IMR-90 (cell line): ENCODE measurements at regions not wholly inside any gene's neighbourhood (a gene's known extent, or its start where the extent isn't known, plus 50 kb on each side); places are given as distances from the start of the nearest gene placed in this dataset.

Source experiments
- ATAC-seq: fragments of 200-7000 bp; cut with Tn5 transposase; 2 replicates; pipeline ENCODE4 v1.9.1; 2020; ENCODE audit warnings: low read depth, mild to moderate bottlenecking, moderate library complexity
- BruUV-seq: library from RNA; stranded (reverse); fragments of 400-500 nt; replicated peaks from 2 replicates; lab custom pipeline; 2021; lab: Mats Ljungman, UMichigan
- CTCF ChIA-PET: fragments of 300-600 bp; formaldehyde crosslinking; extraction: SDS; loops from one replicate; lab custom pipeline; 2021; ENCODE audit warnings: antibody characterized with exemption; lab: Yijun Ruan, JAX
- POLR2A ChIA-PET: fragments of 300-600 bp; sonication (Branson Sonifier 250); formaldehyde crosslinking; loops from one replicate; lab custom pipeline; 2022; ENCODE audit warnings: antibody characterized with exemption; ENCODE audit not compliant: unreplicated experiment; lab: Charles Lee
- DNase-seq: peaks from one replicate; pipeline ENCODE4 v3.0.0; 2013
- H2AFZ ChIP-seq: replicated peaks from 2 replicates; pipeline ENCODE3; 2013; ENCODE audit warnings: low read length, mild to moderate bottlenecking; ENCODE audit not compliant: poor library complexity
- H2AK5ac ChIP-seq: 2 replicates; pipeline ENCODE4 v1.6.1; 2013; ENCODE audit warnings: low read depth, low read length, inconsistent platforms
- H2AK9ac ChIP-seq: replicated peaks from 2 replicates; pipeline ENCODE3; 2013; ENCODE audit warnings: mild to moderate bottlenecking, low read depth, low read length, moderate library complexity; ENCODE audit not compliant: poor library complexity
- H2BK120ac ChIP-seq: 2 replicates; pipeline ENCODE4 v1.6.1; 2013; ENCODE audit warnings: low read depth, low read length, inconsistent platforms
- H2BK15ac ChIP-seq: 3 replicates; pipeline ENCODE4 v1.6.1; 2013; ENCODE audit warnings: low read depth, low read length, inconsistent platforms
- H2BK20ac ChIP-seq: 2 replicates; pipeline ENCODE4 v1.6.1; 2013; ENCODE audit warnings: low read depth, mild to moderate bottlenecking, inconsistent platforms, low read length, moderate library complexity
- H2BK5ac ChIP-seq: 2 replicates; pipeline ENCODE4 v1.6.1; 2013; ENCODE audit warnings: mild to moderate bottlenecking, low read depth, low read length, inconsistent platforms; ENCODE audit not compliant: poor library complexity, severe bottlenecking
- H3K14ac ChIP-seq: replicated peaks from 2 replicates; pipeline ENCODE4 v1.6.1; 2013; ENCODE audit warnings: low read depth, low read length, inconsistent platforms
- H3K18ac ChIP-seq: 2 replicates; pipeline ENCODE4 v1.6.1; 2013; ENCODE audit warnings: low read depth, low read length, control low read depth
- H3K23ac ChIP-seq: 2 replicates; pipeline ENCODE4 v1.6.1; 2013; ENCODE audit warnings: low read depth, low read length, inconsistent platforms
- H3K27ac ChIP-seq: 2 replicates; pipeline ENCODE4 v1.5.1; 2013; ENCODE audit warnings: mild to moderate bottlenecking, control low read depth, low read length; ENCODE audit not compliant: insufficient read depth
- H3K27me3 ChIP-seq: 2 replicates; pipeline ENCODE4 v1.6.1; 2013; ENCODE audit warnings: low read length; ENCODE audit not compliant: control insufficient read depth, insufficient read depth
- H3K36me3 ChIP-seq: 2 replicates; pipeline ENCODE4 v1.6.1; 2013; ENCODE audit warnings: low read length, mixed read lengths; ENCODE audit not compliant: control insufficient read depth, insufficient read depth
- H3K4ac ChIP-seq: 2 replicates; pipeline ENCODE4 v1.6.1; 2013; ENCODE audit warnings: low read depth, low read length, inconsistent platforms
- H3K4me1 ChIP-seq: 2 replicates; pipeline ENCODE4 v1.6.1; 2013; ENCODE audit warnings: low read length, mixed read lengths; ENCODE audit not compliant: control insufficient read depth, insufficient read depth
- H3K4me2 ChIP-seq: 2 replicates; pipeline ENCODE4 v1.6.1; 2013; ENCODE audit warnings: low read depth, mild to moderate bottlenecking, control low read depth, low read length, moderate library complexity
- H3K4me3 ChIP-seq: 2 replicates; pipeline ENCODE4 v1.5.1; 2013; ENCODE audit warnings: low read depth, mild to moderate bottlenecking, control low read depth, low read length, moderate library complexity; ENCODE audit not compliant: insufficient read depth
- H3K56ac ChIP-seq: 2 replicates; pipeline ENCODE4 v1.6.1; 2013; ENCODE audit warnings: low read length, inconsistent platforms; ENCODE audit not compliant: insufficient read depth; ENCODE audit errors: extremely low read depth
- H3K79me1 ChIP-seq, 2 experiments: 2 replicates each; pipeline ENCODE4 v1.6.1; 2013; ENCODE audit warnings: low read length in 2 of 2, inconsistent platforms in 1 of 2, low read depth in 1 of 2
- H3K9ac ChIP-seq: 2 replicates; pipeline ENCODE4 v1.6.1; 2013; ENCODE audit warnings: low read depth, low read length, control low read depth
- H3K9me1 ChIP-seq: 2 replicates; pipeline ENCODE4 v1.6.1; 2013; ENCODE audit warnings: low read length, inconsistent platforms; ENCODE audit not compliant: insufficient read depth
- H3K9me3 ChIP-seq: 2 replicates; pipeline ENCODE4 v1.6.1; 2013; ENCODE audit warnings: low read length; ENCODE audit not compliant: control insufficient read depth, insufficient read depth
- H4K20me1 ChIP-seq: 2 replicates; pipeline ENCODE4 v1.6.1; 2013; ENCODE audit warnings: low read length, inconsistent platforms; ENCODE audit not compliant: insufficient read depth
- H4K5ac ChIP-seq: 2 replicates; pipeline ENCODE4 v1.6.1; 2013; ENCODE audit warnings: mild to moderate bottlenecking, low read depth, low read length, control low read depth
- H4K8ac ChIP-seq, 2 experiments: 2 replicates each; pipeline ENCODE4 v1.6.1; 2013; ENCODE audit warnings: low read depth in 2 of 2, low read length in 2 of 2, control low read depth in 1 of 2, inconsistent platforms in 1 of 2
- H4K91ac ChIP-seq: 2 replicates; pipeline ENCODE4 v1.6.1; 2013; ENCODE audit warnings: low read depth, low read length, inconsistent platforms; ENCODE audit not compliant: insufficient read depth
- BHLHE40 ChIP-seq: fragments of 150-350 bp; IDR thresholded peaks from 2 replicates; pipeline ENCODE4 v1.6.1; 2016; ENCODE audit warnings: mild to moderate bottlenecking, low read depth, low read length
- CEBPB ChIP-seq: IDR thresholded peaks from 2 replicates; pipeline ENCODE4 v1.6.1; 2012; ENCODE audit warnings: low read depth, low read length, improper control_type of control experiment
- FOS ChIP-seq: fragments of 150-350 bp; IDR thresholded peaks from 2 replicates; pipeline ENCODE4 v1.6.1; 2016; ENCODE audit warnings: low read depth, low read length
- MAZ ChIP-seq: IDR thresholded peaks from 2 replicates; pipeline ENCODE4 v1.6.1; 2012; ENCODE audit warnings: low read depth, mild to moderate bottlenecking, low read length, improper control_type of control experiment, moderate library complexity, borderline replicate concordance
- MXI1 ChIP-seq: IDR thresholded peaks from 2 replicates; pipeline ENCODE4 v1.6.1; 2012; ENCODE audit warnings: low read depth, mild to moderate bottlenecking, low read length, moderate library complexity, borderline replicate concordance
- NFE2L2 ChIP-seq: fragments of 150-350 bp; IDR thresholded peaks from 2 replicates; pipeline ENCODE4 v1.6.1; 2016; ENCODE audit warnings: low read depth, mild to moderate bottlenecking, low read length
- POLR2A ChIP-seq: IDR thresholded peaks from 2 replicates; pipeline ENCODE4 v1.6.1; 2012; ENCODE audit warnings: mild to moderate bottlenecking, low read depth, low read length
- RAD21 ChIP-seq: IDR thresholded peaks from 2 replicates; pipeline ENCODE4 v1.6.1; 2012; ENCODE audit warnings: low read length, improper control_type of control experiment
- RFX5 ChIP-seq: IDR thresholded peaks from 2 replicates; pipeline ENCODE4 v1.8.0; 2012; ENCODE audit warnings: low read depth, mild to moderate bottlenecking, low read length, moderate library complexity
- SMC3 ChIP-seq: fragments of 150-350 bp; IDR thresholded peaks from 2 replicates; pipeline ENCODE4 v1.6.1; 2016; ENCODE audit warnings: low read depth, mild to moderate bottlenecking, antibody characterized with exemption, low read length, moderate library complexity
- dilution Hi-C: fragments of 300-500 bp; cut with HindIII; formaldehyde crosslinking; loops from one replicate; pipeline ENCODE4 v1.14.3; 2018; ENCODE audit warnings: low sequenced_read_pairs; ENCODE audit not compliant: unreplicated experiment
- in situ Hi-C: fragments of 300-500 bp; cut with MboI; formaldehyde crosslinking; loops from 3 replicates; pipeline ENCODE4 v1.14.3; 2019; ENCODE audit warnings: low sequenced_read_pairs, inconsistent platforms, mixed read lengths
- intact Hi-C: fragments of 100-400 bp; cut with micrococcal nuclease; formaldehyde crosslinking; loops from 2 replicates; pipeline ENCODE4 v1.10.0; 2022
- TF ChIP-seq, protein P1 (sequence below): conservative IDR thresholded peaks from 2 replicates; pipeline ENCODE4 v1.5.1; 2012; ENCODE audit warnings: mild to moderate bottlenecking, low read depth, low read length, improper control_type of control experiment
- TF ChIP-seq, protein P2 (sequence below): fragments of 150-350 bp; IDR thresholded peaks from 2 replicates; pipeline ENCODE4 v1.6.1; 2017; ENCODE audit warnings: mild to moderate bottlenecking, antibody characterized with exemption, low read length, low read depth

GRCh38 chrX:96579252-96579651 is 105.4 kb upstream of the DIAPH2 start:
- CTCF ChIA-PET, result no interaction called here
- Histone ChIP-seq H3K79me1 (no peaks in the 10 kb centered on the region), H3K9me1 (no peaks in the 10 kb centered on the region), H2BK15ac (no peak overlapping the region), H3K23ac (no peak overlapping the region), H3K4ac (no peak overlapping the region), H2AK9ac (no peak overlapping the region), H2BK5ac (no peak overlapping the region), H4K20me1 (no peaks in the 10 kb centered on the region), H3K18ac (no peak overlapping the region), H3K56ac (no peak overlapping the region), H4K5ac (no peak overlapping the region), H3K27ac (no peak overlapping the region), H3K27me3 (no peaks in the 10 kb centered on the region), H3K9ac (no peak overlapping the region), H3K36me3 (no peaks in the 10 kb centered on the region), H4K91ac (no peak overlapping the region), H3K14ac (no peak overlapping the region), H2AFZ (no peak overlapping the region), H2BK120ac (no peak overlapping the region), H2AK5ac (no peak overlapping the region), H3K4me2 (no peak overlapping the region), H2BK20ac (no peak overlapping the region), H3K4me1 (no peaks in the 10 kb centered on the region), H3K9me3 (no peaks in the 10 kb centered on the region), H3K4me3 (no peak overlapping the region), H4K8ac (no peak overlapping the region)
- intact Hi-C loops (no loop called here), dilution Hi-C loops (no loop called here), in situ Hi-C loops (no loop called here)
- DNase-seq (no peak), ATAC-seq (no peak)
- POLR2A ChIA-PET, result no interaction called here
- no TSS peak for BruUV-seq
- TF ChIP-seq MXI1 (no peak), MAZ (no peak), RFX5 (no peak), CEBPB (no peak), NFE2L2 (no peak), RAD21 (no peak), BHLHE40 (no peak), SMC3 (no peak), FOS (no peak), POLR2A (no peak)
- TF ChIP-seq, protein P1, sequence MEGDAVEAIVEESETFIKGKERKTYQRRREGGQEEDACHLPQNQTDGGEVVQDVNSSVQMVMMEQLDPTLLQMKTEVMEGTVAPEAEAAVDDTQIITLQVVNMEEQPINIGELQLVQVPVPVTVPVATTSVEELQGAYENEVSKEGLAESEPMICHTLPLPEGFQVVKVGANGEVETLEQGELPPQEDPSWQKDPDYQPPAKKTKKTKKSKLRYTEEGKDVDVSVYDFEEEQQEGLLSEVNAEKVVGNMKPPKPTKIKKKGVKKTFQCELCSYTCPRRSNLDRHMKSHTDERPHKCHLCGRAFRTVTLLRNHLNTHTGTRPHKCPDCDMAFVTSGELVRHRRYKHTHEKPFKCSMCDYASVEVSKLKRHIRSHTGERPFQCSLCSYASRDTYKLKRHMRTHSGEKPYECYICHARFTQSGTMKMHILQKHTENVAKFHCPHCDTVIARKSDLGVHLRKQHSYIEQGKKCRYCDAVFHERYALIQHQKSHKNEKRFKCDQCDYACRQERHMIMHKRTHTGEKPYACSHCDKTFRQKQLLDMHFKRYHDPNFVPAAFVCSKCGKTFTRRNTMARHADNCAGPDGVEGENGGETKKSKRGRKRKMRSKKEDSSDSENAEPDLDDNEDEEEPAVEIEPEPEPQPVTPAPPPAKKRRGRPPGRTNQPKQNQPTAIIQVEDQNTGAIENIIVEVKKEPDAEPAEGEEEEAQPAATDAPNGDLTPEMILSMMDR, result no peak
- TF ChIP-seq, protein P2, sequence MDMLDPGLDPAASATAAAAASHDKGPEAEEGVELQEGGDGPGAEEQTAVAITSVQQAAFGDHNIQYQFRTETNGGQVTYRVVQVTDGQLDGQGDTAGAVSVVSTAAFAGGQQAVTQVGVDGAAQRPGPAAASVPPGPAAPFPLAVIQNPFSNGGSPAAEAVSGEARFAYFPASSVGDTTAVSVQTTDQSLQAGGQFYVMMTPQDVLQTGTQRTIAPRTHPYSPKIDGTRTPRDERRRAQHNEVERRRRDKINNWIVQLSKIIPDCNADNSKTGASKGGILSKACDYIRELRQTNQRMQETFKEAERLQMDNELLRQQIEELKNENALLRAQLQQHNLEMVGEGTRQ, result no peak
